Ectodermal cell (in vitro differentiated cells): ENCODE measurements at regions not wholly inside any gene's neighbourhood (a gene's known extent, or its start where the extent isn't known, plus 50 kb on each side); places are given as distances from the start of the nearest gene placed in this dataset.
"Not testable (repeated sequence)": the region's sequence is repeated elsewhere in the genome, so short reads cannot be mapped to it uniquely, and the experiment has no call there.

Experiments
- H3K27ac ChIP-seq: 2 replicates; pipeline ENCODE4 v1.7.0; 2013; ENCODE audit warnings: mild to moderate bottlenecking, low read depth, low read length; ENCODE audit not compliant: insufficient read depth, poor library complexity, severe bottlenecking
- H3K27me3 ChIP-seq: 2 replicates; pipeline ENCODE4 v1.7.0; 2013; ENCODE audit warnings: mild to moderate bottlenecking, low read length; ENCODE audit not compliant: insufficient read depth, control insufficient read depth, poor library complexity, severe bottlenecking
- H3K36me3 ChIP-seq: one replicate; pipeline ENCODE4 v1.7.0; 2013; ENCODE audit warnings: low read length; ENCODE audit not compliant: control insufficient read depth, insufficient read depth
- H3K4me1 ChIP-seq: one replicate; pipeline ENCODE4 v1.7.0; 2013; ENCODE audit warnings: low read length; ENCODE audit not compliant: control insufficient read depth, insufficient read depth
- H3K4me3 ChIP-seq: 2 replicates; pipeline ENCODE4 v1.7.0; 2013; ENCODE audit warnings: low read depth, low read length, control low read depth; ENCODE audit not compliant: insufficient read depth
- H3K9me3 ChIP-seq: 2 replicates; pipeline ENCODE4 v1.7.0; 2013; ENCODE audit warnings: mild to moderate bottlenecking, low read length, moderate library complexity; ENCODE audit not compliant: control insufficient read depth
- WGBS, 2 experiments: methylation state at CpG; one replicate each; pipeline ENCODE4 v1.1.7; 2013; ENCODE audit warnings: missing lambda C conversion rate in 2 of 2; 5-methylcytosine and 5-hydroxymethylcytosine counted together

DNA sequence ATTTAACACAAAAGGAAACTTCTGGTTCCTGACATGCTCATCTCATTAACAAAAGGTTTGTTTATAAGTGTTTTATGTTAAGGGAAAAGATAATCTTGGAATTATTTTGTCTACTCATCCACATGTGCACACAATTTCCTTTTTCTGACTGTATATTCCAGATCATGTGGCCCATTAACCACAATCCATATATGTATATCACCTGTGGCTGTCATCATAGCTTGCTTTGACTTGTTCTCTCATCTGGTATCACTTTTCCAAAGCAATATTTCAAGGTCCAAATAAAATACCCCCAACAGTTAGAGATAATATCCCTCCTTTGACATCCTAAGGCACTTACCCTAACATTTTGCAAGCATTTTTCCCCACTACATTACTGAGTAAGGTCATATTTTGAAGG lies 856.1 kb downstream of the CDH11 start:
- no peaks in the 10 kb centered on the region for H3K4me1 ChIP-seq
- no peaks in the 10 kb centered on the region for H3K27me3 ChIP-seq
- H3K27ac ChIP-seq = no peak overlapping the region
- no peak overlapping the region for H3K4me3 ChIP-seq
- no peaks in the 10 kb centered on the region for H3K36me3 ChIP-seq
- no peaks in the 10 kb centered on the region for H3K9me3 ChIP-seq

DNA sequence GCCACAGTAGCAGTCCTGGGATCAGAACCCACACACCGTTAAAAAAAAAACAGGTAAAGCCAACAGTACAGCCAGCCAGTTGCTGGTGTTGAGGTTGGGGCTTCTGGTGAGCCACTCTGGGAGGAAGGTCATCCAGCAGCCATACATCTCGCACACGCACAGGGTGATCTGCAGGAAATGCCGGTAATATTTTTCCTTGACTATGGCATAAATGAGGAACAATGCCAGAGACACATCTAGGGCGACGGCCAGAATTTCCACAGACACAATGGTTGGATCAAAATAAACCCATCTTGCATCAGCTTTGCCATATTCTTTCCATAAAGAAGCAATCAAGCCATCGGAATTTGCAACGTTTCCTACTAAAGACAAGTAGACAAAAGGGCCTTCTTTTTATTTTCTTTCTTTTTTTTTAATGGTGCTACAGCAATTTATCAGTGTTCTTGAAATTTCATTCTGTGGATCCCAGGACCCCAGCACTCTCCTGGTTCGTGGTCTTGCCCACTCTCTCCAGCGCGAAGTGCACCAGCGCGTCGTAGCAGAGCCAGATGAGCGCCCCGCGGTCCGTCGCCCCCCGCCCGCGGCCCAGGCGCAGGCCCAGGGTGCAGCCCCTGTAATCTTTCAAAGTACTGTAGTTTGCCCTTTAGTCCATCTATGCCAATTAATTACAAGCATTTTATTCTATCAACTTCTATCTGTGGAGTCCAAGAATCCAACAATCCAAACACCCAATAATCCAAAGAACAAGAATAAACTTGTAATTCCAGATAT lies 861.0 kb downstream of the CDH11 start:
- H3K36me3 ChIP-seq, H3K4me1 ChIP-seq, H3K27ac ChIP-seq, H3K4me3 ChIP-seq, H3K27me3 ChIP-seq, H3K9me3 ChIP-seq: not testable (repeated sequence)
- 95% methylated on average over 23 of the region's 23 CpGs for WGBS, 2 experiments

GRCh38 chr16:64254443-64255367 lies 867.2 kb downstream of the CDH11 start:
- Histone ChIP-seq H3K36me3 (no peaks in the 10 kb centered on the region), H3K4me1 (no peaks in the 10 kb centered on the region), H3K27ac (no peak overlapping the region), H3K27me3 (no peaks in the 10 kb centered on the region), H3K9me3 (no peaks in the 10 kb centered on the region), H3K4me3 (no peak overlapping the region)
- 92 to 93% methylated on average over 4 of the region's 4 CpGs for WGBS, 2 experiments

- no peaks in the 10 kb centered on the region for H3K4me1 ChIP-seq
- H3K4me3 ChIP-seq = no peak overlapping the region
- no peaks in the 10 kb centered on the region for H3K9me3 ChIP-seq
- no peaks in the 10 kb centered on the region for H3K27me3 ChIP-seq
- no peaks in the 10 kb centered on the region for H3K36me3 ChIP-seq
- H3K27ac ChIP-seq = no peak overlapping the region
- 85 to 94% methylated on average over 3 of the region's 3 CpGs for WGBS, 2 experiments
Observed at GRCh38 chr16:64253525-64253924, 868.3 kb downstream of the CDH11 start.

DNA sequence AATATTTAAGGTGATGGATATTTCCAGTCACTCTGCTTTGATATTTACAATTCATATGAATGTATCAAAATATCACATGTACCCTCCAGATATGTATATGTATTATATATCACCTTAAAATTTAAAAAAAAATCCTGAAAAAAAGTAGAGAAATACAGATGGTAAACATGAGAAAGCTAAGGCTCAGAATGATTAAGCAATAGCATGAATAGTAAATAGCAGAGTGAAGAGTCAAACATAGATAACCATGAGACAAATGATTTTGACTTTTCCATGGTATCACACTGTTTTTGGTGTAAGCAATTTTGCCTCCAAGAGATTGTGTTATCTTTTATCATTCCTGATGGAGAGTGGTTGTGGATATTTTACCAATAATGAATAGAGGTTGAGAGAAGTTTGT lies 868.8 kb downstream of the CDH11 start:
- H3K27ac ChIP-seq = no peak overlapping the region
- no peaks in the 10 kb centered on the region for H3K9me3 ChIP-seq
- no peaks in the 10 kb centered on the region for H3K27me3 ChIP-seq
- H3K4me3 ChIP-seq = no peak overlapping the region
- H3K36me3 ChIP-seq = no peaks in the 10 kb centered on the region
- no peaks in the 10 kb centered on the region for H3K4me1 ChIP-seq

DNA sequence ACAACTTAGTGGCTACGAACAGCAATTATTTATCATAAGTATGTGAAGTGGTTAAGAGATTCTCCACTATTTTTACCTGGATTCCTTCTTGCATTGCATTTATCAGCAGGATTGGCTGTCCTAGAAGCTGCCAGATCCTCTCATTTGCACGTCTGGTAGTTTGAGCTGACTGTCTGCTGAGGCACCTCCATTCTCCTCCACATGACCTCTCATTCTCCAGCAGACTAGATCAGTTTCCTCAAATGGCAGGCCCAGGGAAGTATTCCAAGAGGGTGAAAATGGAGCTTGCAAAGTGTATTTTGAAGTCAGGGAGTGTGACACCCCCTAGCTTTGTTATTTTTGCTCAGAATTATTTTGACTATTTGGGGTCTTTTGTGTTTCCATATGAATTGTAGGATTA lies 870.1 kb downstream of the CDH11 start:
- 71 to 79% methylated on average over 1 to 2 of the region's 2 CpGs for WGBS, 2 experiments

DNA sequence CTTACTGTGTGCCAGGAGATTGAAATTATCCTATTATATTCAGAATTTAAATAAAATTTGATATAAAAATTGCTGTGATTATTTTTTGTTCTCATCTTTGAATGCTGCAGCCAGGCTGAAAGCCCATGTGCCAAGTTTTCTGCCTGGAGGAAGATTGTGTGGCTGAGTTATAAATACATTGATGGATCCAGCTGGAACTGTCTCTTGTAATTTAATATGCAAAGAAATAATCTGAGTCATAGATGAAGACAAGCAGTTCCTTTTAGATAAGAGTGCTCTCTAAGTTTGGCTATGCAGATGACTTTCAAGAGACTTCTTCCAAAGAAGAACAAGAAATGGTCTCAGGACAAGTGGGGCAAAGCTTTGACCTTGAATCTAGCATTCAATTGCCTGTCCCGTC lies 871.0 kb downstream of the CDH11 start:
- H3K9me3 ChIP-seq = no peaks in the 10 kb centered on the region
- no peak overlapping the region for H3K4me3 ChIP-seq
- no peaks in the 10 kb centered on the region for H3K36me3 ChIP-seq
- H3K27me3 ChIP-seq = no peaks in the 10 kb centered on the region
- 82 to 92% methylated on average over 1 of the region's 1 CpG for WGBS, 2 experiments
- no peaks in the 10 kb centered on the region for H3K4me1 ChIP-seq
- no peak overlapping the region for H3K27ac ChIP-seq

More for the DNA sequence above, 870.1 kb downstream of the CDH11 start:
- no peak overlapping the region for H3K27ac ChIP-seq
- H3K27me3 ChIP-seq = no peaks in the 10 kb centered on the region
- H3K36me3 ChIP-seq = no peaks in the 10 kb centered on the region
- H3K4me3 ChIP-seq = no peak overlapping the region
- no peaks in the 10 kb centered on the region for H3K4me1 ChIP-seq
- no peaks in the 10 kb centered on the region for H3K9me3 ChIP-seq

GRCh38 chr16:64242492-64242891 lies 879.4 kb downstream of the CDH11 start:
- no peaks in the 10 kb centered on the region for H3K36me3 ChIP-seq
- WGBS, 2 experiments = 92 to 95% methylated on average over 6 of the region's 6 CpGs
- no peaks in the 10 kb centered on the region for H3K4me1 ChIP-seq
- H3K27me3 ChIP-seq = no peaks in the 10 kb centered on the region
- no peak overlapping the region for H3K27ac ChIP-seq
- no peak overlapping the region for H3K4me3 ChIP-seq
- H3K9me3 ChIP-seq = no peaks in the 10 kb centered on the region

DNA sequence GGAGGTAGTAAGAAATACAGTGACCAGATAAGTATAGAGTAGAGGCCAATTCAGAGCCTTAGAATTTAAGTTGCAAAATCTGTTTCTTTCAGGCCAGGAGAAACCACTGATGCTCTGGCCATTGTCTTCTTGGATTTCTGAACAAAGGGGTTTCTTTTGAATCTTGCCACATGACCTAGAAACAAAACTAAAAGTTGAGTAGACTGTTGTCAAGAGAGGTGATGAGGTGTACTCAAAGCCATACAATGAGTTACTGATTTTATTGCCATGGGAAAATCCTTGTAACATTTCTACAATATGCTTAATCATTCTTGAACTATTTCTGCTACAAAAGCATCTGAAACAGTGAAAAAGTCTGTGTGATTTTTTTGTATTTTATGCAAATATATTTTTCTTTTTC lies 881.3 kb downstream of the CDH11 start:
- H3K27me3 ChIP-seq = no peaks in the 10 kb centered on the region

DNA sequence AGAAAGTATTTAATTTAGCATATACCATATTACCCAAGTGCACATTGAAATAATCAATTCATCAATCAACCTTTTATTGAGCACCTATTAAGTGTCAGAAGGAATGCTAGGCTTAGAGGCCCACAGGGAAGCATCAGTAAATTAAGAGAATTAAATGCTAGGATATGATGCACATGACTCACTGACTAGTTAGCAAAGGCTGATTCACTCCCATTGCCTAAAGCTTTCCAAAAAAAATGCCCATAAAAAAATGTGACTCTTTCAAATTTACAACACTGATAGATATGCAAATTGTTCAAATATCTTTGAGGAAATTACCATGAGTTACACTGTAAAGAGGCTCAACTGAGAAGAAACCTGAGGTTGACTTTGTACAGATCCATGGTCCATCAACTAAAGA lies 883.3 kb downstream of the CDH11 start:
- Histone ChIP-seq H3K27ac (no peak overlapping the region), H3K36me3 (no peaks in the 10 kb centered on the region), H3K27me3 (no peaks in the 10 kb centered on the region), H3K4me3 (no peak overlapping the region), H3K9me3 (no peaks in the 10 kb centered on the region), H3K4me1 (no peaks in the 10 kb centered on the region)

More for the DNA sequence above, 881.3 kb downstream of the CDH11 start:
- Histone ChIP-seq H3K36me3 (no peaks in the 10 kb centered on the region), H3K4me3 (no peak overlapping the region), H3K4me1 (no peaks in the 10 kb centered on the region), H3K9me3 (no peaks in the 10 kb centered on the region), H3K27ac (no peak overlapping the region)
